H1 (cell line): ENCODE measurements at regions not wholly inside any gene's neighbourhood (a gene's known extent, or its start where the extent isn't known, plus 50 kb on each side); places are given as distances from the start of the nearest gene placed in this dataset.

ENCODE experiments used
- ASH2L ChIP-seq: fragments of 200-600, 300-600 bp; sonication (generic); IDR thresholded peaks from one replicate; pipeline ENCODE4 v1.7.1; 2017; ENCODE audit warnings: low read length
- CBX8 ChIP-seq: fragments of 300-800, 300-1000 bp; sonication (generic); IDR thresholded peaks from 2 replicates; pipeline ENCODE4 v1.7.1; 2016; ENCODE audit warnings: low read depth, low read length, borderline replicate concordance
- EZH2 ChIP-seq: fragments of 200-600 bp; sonication (generic); IDR thresholded peaks from 2 replicates; pipeline ENCODE4 v1.7.1; 2012; ENCODE audit warnings: low read depth, mild to moderate bottlenecking, moderate library complexity, low read length, inconsistent platforms; ENCODE audit not compliant: severe bottlenecking
- KDM1A ChIP-seq: fragments of 200-600, 300-600 bp; sonication (generic); IDR thresholded peaks from 2 replicates; pipeline ENCODE4 v1.7.1; 2016; ENCODE audit warnings: mild to moderate bottlenecking, low read length, borderline replicate concordance

DNA sequence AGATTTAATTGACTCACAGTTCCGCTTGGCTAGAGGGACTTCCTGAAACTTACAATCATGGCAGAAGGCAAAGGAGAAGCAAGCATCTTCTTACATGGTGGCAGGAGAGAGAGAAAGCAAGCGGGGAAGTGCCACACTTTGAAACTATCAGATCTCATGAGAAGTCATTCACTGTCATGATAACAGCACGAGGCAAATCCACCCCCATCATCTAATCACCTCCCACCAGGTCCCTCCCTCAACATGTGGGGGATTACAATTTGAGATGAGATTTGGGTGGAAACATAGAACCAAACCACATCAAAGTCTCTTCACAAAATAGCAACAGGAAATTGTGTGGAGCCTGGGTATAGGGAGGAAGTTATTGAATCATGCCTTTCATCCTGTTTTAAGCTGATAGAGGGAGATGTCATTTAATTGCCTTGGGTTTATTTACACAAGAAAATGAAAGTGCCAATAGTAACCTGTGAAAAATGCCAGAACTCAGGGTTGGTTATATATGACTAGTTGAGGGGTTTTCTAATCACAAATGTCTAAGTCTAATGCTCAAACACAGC is 624.8 kb upstream of the LMCD1 start (continued):
- no peak for TF ChIP-seq ASH2L
- no peak for TF ChIP-seq EZH2
- no peak for TF ChIP-seq CBX8
- no peak for TF ChIP-seq KDM1A
